Breast epithelium (tissue), 3 donors: ENCODE measurements at regions not wholly inside any gene's neighbourhood (a gene's known extent, or its start where the extent isn't known, plus 50 kb on each side); places are given as distances from the start of the nearest gene placed in this dataset.

Experiments used
- POLR2A ChIP-seq: fragments of 450-650 bp; IDR thresholded peaks from one replicate; pipeline ENCODE4 v1.6.1; 2016; ENCODE audit warnings: antibody characterized with exemption, mild to moderate bottlenecking, moderate library complexity
- POLR2AphosphoS5 ChIP-seq, 3 donors: sonication (generic); formaldehyde crosslinking; IDR thresholded peaks; one replicate each; pipeline ENCODE4 v1.6.1; 2017; ENCODE audit warnings: antibody characterized with exemption in 3 of 3
- TF ChIP-seq, protein P1 (sequence below), 3 donors: fragments of 450-650 bp; IDR thresholded peaks; one replicate each; pipeline ENCODE4 v1.5.1; 2016 to 2017; ENCODE audit warnings: antibody characterized with exemption in 3 of 3, mild to moderate bottlenecking in 3 of 3, moderate library complexity in 3 of 3

DNA sequence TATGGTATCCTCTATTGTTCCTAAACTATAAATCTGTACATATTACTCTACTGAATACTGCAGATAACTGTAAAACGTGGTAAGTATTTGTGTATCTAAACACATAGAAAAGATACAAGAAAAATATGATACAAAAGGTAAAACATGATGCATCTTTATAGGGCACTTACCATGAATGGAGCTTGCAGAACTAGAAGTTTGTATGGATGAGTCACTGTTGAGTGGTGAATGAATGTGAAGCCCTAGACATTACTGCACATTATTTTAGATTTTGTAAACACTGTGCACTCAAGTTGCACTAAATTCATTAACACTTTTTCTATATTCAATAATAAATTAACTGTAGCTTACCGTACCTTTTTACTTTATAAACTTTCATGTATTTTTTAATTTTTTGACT, 357.5 kb downstream of the ZWINT start:
- TF ChIP-seq, protein P1, sequence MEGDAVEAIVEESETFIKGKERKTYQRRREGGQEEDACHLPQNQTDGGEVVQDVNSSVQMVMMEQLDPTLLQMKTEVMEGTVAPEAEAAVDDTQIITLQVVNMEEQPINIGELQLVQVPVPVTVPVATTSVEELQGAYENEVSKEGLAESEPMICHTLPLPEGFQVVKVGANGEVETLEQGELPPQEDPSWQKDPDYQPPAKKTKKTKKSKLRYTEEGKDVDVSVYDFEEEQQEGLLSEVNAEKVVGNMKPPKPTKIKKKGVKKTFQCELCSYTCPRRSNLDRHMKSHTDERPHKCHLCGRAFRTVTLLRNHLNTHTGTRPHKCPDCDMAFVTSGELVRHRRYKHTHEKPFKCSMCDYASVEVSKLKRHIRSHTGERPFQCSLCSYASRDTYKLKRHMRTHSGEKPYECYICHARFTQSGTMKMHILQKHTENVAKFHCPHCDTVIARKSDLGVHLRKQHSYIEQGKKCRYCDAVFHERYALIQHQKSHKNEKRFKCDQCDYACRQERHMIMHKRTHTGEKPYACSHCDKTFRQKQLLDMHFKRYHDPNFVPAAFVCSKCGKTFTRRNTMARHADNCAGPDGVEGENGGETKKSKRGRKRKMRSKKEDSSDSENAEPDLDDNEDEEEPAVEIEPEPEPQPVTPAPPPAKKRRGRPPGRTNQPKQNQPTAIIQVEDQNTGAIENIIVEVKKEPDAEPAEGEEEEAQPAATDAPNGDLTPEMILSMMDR (IDR thresholded peaks at IDR 0.05) = no peak
- TF ChIP-seq POLR2A (no peak), POLR2AphosphoS5 (IDR thresholded peaks at IDR 0.05) (no peak)
